RWPE2 (cell line): ENCODE measurements at regions not wholly inside any gene's neighbourhood (a gene's known extent, or its start where the extent isn't known, plus 50 kb on each side); places are given as distances from the start of the nearest gene placed in this dataset.

Source experiments
- ATAC-seq: fragments of 200-7000 bp; cut with Tn5 transposase; 3 replicates; pipeline ENCODE4 v1.9.1; 2021; ENCODE audit warnings: low read depth
- DNase-seq: peaks from one replicate; pipeline ENCODE4 v3.0.0-alpha.2; 2020; ENCODE audit warnings: low spot score
- H3K27ac ChIP-seq: fragments of 450-650 bp; 2 replicates; pipeline ENCODE4 v1.5.1; 2017; ENCODE audit warnings: mild to moderate bottlenecking; ENCODE audit not compliant: poor library complexity, severe bottlenecking
- H3K27me3 ChIP-seq: fragments of 250-450 bp; sonication (Bioruptor Pico); 2 replicates; pipeline ENCODE4 v1.5.1; 2021; ENCODE audit warnings: mild to moderate bottlenecking, moderate library complexity; ENCODE audit not compliant: insufficient read depth, poor library complexity, severe bottlenecking
- H3K36me3 ChIP-seq: fragments of 250-450 bp; sonication (Bioruptor Pico); 2 replicates; pipeline ENCODE4 v1.5.1; 2020; ENCODE audit warnings: low read depth, mild to moderate bottlenecking, moderate library complexity
- H3K4me1 ChIP-seq: fragments of 250-450 bp; sonication (Bioruptor Pico); 2 replicates; pipeline ENCODE4 v1.5.1; 2021; ENCODE audit warnings: mild to moderate bottlenecking, moderate library complexity; ENCODE audit not compliant: insufficient read depth, poor library complexity, severe bottlenecking
- H3K4me3 ChIP-seq: fragments of 250-450 bp; sonication (Bioruptor Pico); 2 replicates; pipeline ENCODE4 v1.5.1; 2021; ENCODE audit warnings: mild to moderate bottlenecking, moderate library complexity; ENCODE audit not compliant: severe bottlenecking
- H3K9me3 ChIP-seq: fragments of 250-450 bp; sonication (Bioruptor Pico); 2 replicates; pipeline ENCODE4 v1.5.1; 2021; ENCODE audit warnings: mild to moderate bottlenecking, moderate library complexity; ENCODE audit not compliant: severe bottlenecking
- TF ChIP-seq, protein P1 (sequence below): fragments of 450-650 bp; IDR thresholded peaks from one replicate; pipeline ENCODE4 v1.5.1; 2017; ENCODE audit warnings: mild to moderate bottlenecking, moderate library complexity; ENCODE audit not compliant: poor library complexity, severe bottlenecking

DNA sequence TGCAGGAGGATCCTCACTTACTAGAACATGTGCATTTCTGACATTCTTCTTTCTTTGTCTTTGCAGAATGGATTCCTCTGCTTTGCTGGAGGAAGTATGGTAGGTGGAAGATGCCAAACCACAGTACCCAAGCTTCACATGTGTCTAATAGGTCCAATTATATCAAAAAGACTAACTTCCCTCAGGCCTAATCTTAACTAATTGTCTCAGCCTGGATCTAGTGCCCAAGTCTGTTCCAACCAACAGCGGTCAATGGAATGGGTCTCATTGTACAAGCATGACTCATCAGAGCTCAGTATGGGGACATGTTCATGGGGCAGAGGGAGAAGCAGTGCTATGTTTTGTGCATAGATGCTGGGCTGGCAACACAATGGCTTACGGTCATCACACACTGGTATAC, 81.6 kb upstream of the CSNK1A1L start:
- H3K4me1 ChIP-seq = no peaks in the 10 kb centered on the region
- no peak for ATAC-seq
- DNase-seq = no peak
- H3K27me3 ChIP-seq = no peaks in the 10 kb centered on the region
- no peaks in the 10 kb centered on the region for H3K36me3 ChIP-seq
- H3K9me3 ChIP-seq = no peaks in the 10 kb centered on the region
- no peak overlapping the region for H3K4me3 ChIP-seq
- TF ChIP-seq, protein P1, sequence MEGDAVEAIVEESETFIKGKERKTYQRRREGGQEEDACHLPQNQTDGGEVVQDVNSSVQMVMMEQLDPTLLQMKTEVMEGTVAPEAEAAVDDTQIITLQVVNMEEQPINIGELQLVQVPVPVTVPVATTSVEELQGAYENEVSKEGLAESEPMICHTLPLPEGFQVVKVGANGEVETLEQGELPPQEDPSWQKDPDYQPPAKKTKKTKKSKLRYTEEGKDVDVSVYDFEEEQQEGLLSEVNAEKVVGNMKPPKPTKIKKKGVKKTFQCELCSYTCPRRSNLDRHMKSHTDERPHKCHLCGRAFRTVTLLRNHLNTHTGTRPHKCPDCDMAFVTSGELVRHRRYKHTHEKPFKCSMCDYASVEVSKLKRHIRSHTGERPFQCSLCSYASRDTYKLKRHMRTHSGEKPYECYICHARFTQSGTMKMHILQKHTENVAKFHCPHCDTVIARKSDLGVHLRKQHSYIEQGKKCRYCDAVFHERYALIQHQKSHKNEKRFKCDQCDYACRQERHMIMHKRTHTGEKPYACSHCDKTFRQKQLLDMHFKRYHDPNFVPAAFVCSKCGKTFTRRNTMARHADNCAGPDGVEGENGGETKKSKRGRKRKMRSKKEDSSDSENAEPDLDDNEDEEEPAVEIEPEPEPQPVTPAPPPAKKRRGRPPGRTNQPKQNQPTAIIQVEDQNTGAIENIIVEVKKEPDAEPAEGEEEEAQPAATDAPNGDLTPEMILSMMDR = no peak
- no peak overlapping the region for H3K27ac ChIP-seq

DNA sequence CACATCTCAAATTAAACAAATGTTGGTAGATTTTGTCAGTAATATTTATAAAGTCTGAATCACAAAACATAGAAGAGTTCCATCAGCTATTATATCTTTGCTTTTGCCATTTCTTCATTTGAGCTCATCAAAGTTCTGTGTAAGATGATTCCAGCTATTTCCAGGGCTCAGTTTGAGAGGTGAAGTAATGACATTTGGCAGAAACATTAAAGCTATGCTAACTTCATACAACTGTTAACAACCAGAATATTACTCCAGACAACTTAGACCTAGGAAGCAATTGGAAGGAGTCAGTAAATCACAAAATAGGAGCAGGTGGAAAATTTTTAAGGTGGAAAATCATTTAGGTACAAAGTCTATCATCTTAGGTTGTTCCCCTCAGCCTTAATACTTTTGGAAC, 76.2 kb upstream of the CSNK1A1L start:
- Histone ChIP-seq H3K27me3 (no peaks in the 10 kb centered on the region), H3K9me3 (no peaks in the 10 kb centered on the region), H3K27ac (no peak overlapping the region), H3K4me3 (no peak overlapping the region), H3K4me1 (no peaks in the 10 kb centered on the region), H3K36me3 (no peaks in the 10 kb centered on the region)
- DNase-seq (no peak), ATAC-seq (no peak)
- TF ChIP-seq, protein P1 = no peak

DNA sequence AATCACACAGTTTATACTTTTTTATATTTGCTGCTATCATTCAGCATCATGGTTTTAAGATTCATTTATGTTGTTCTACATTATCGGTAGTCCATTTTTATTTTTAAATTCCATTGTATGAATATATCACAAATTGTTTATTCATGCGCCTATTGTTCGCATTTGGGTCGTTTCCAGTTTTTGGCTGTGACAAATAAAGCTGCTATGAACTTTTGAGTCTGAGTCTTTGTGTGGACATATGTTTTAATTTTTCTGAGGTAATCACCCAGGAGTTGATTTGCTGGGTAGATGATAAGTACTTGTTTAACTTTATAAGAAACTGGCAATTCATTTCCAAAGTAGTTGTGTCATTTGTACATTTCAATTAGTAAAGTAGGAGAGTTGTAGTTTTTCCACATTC, 74.2 kb upstream of the CSNK1A1L start:
- TF ChIP-seq, protein P1 = no peak
- Histone ChIP-seq H3K9me3 (no peaks in the 10 kb centered on the region), H3K27ac (no peak overlapping the region), H3K27me3 (no peaks in the 10 kb centered on the region), H3K4me1 (no peaks in the 10 kb centered on the region), H3K36me3 (no peaks in the 10 kb centered on the region), H3K4me3 (no peak overlapping the region)
- DNase-seq (no peak), ATAC-seq (no peak)

DNA sequence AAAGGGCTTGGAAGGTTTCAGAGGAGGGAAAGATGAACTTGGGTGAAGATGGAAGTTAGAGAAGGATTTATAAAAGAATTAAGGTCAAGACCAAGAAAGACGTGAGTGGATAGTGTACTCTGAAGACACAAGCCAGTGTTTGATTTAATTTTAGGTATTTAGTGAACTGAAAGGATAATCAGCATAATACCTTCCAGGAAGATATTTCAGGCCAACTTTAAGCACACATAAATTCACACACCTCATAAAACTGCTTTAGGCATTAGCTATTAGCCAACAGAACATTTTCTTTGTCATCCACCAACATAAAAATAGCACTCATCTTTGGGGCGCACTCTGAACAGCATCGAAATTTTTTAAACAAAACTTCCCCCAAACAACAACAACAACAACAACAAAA, 71.7 kb upstream of the CSNK1A1L start:
- H3K4me3 ChIP-seq = no peak overlapping the region
- no peaks in the 10 kb centered on the region for H3K36me3 ChIP-seq
- no peak for ATAC-seq
- H3K9me3 ChIP-seq = no peaks in the 10 kb centered on the region
- H3K4me1 ChIP-seq = no peaks in the 10 kb centered on the region
- TF ChIP-seq, protein P1 = no peak
- DNase-seq = no peak
- no peak overlapping the region for H3K27ac ChIP-seq
- no peaks in the 10 kb centered on the region for H3K27me3 ChIP-seq

DNA sequence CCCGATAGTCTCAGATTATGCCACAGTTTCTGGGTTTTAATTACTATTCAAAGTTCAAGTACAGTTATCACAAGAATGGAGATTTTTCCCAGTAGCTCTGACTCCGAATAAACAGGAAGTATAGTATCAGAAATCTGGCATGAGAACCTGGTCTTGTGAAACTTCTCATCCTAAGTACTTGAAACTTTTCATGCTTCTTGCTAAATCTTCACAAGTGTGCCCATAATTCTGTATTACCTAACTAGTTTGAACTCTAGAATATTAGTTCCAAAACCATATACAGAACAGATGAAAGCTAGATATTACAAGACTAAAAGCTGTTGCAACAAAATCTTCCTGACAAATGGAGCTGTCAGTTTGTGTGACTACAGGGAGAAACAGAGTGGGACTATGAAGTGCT, 70.5 kb upstream of the CSNK1A1L start:
- Histone ChIP-seq H3K4me3 (no peak overlapping the region), H3K27ac (no peak overlapping the region), H3K36me3 (no peaks in the 10 kb centered on the region), H3K9me3 (no peaks in the 10 kb centered on the region), H3K27me3 (no peaks in the 10 kb centered on the region), H3K4me1 (no peaks in the 10 kb centered on the region)
- DNase-seq = no peak
- TF ChIP-seq, protein P1 = no peak
- ATAC-seq = no peak
